ENCODE measurements at regions not wholly inside any gene's neighbourhood (a gene's known extent, or its start where the extent isn't known, plus 50 kb on each side); places are given as distances from the start of the nearest gene placed in this dataset.

DNA sequence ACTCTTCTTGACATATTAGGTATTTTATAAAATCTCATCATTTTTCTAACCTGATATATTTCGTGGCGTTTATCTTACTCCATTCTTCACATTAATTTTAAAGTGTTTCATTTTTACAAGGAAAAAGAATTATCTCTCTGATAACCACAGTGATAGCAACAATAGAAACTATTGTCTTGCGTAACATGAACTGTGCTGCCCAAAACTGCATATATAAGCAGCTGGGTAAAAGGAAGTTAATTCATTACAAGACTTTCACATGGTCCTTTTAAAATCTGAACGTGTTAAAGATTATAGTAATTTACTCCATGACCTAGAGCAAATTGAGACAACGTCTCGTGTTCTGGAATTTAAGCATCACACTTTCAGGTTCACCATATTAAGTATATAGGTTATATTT lies 210.4 kb upstream of the GRIA4 start:
- TF ChIP-seq, protein P1, sequence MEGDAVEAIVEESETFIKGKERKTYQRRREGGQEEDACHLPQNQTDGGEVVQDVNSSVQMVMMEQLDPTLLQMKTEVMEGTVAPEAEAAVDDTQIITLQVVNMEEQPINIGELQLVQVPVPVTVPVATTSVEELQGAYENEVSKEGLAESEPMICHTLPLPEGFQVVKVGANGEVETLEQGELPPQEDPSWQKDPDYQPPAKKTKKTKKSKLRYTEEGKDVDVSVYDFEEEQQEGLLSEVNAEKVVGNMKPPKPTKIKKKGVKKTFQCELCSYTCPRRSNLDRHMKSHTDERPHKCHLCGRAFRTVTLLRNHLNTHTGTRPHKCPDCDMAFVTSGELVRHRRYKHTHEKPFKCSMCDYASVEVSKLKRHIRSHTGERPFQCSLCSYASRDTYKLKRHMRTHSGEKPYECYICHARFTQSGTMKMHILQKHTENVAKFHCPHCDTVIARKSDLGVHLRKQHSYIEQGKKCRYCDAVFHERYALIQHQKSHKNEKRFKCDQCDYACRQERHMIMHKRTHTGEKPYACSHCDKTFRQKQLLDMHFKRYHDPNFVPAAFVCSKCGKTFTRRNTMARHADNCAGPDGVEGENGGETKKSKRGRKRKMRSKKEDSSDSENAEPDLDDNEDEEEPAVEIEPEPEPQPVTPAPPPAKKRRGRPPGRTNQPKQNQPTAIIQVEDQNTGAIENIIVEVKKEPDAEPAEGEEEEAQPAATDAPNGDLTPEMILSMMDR (IDR thresholded peaks at IDR 0.05; ENCODE audit: control extremely low read depth, extremely low read depth), result no peak
- DNase-seq (peak in 1 of 3 donors; percentile 10), ATAC-seq (ENCODE audit: insufficient read depth, low FRiP score) (no peak)
- no peaks in the 10 kb centered on the region for H3K4me1 ChIP-seq (ENCODE audit: control insufficient read depth in 5 of 5, insufficient read depth in 5 of 5, low read length in 5 of 5)
- H3K9me3 ChIP-seq (ENCODE audit: control insufficient read depth in 4 of 4, insufficient read depth in 3 of 4, low read length in 3 of 4), result no peaks in the 10 kb centered on the region
- H3K4me3 ChIP-seq, result no peak overlapping the region
- H3K36me3 ChIP-seq (ENCODE audit: control insufficient read depth in 4 of 4, insufficient read depth in 4 of 4, low read length in 4 of 4), result no peaks in the 10 kb centered on the region
- H3K27me3 ChIP-seq (ENCODE audit: control insufficient read depth in 3 of 3, insufficient read depth in 3 of 3, low read length in 2 of 3), result no peaks in the 10 kb centered on the region
- no peak overlapping the region for H3K27ac ChIP-seq (ENCODE audit: low read depth in 1 of 2, low read length in 1 of 2)
- WGBS, 2 donors, result 56 to 62% methylated on average over 6 of the region's 6 CpGs
- no peak overlapping the region for H3K9ac ChIP-seq (ENCODE audit: insufficient read depth in 1 of 2, low read length in 2 of 2)

DNA sequence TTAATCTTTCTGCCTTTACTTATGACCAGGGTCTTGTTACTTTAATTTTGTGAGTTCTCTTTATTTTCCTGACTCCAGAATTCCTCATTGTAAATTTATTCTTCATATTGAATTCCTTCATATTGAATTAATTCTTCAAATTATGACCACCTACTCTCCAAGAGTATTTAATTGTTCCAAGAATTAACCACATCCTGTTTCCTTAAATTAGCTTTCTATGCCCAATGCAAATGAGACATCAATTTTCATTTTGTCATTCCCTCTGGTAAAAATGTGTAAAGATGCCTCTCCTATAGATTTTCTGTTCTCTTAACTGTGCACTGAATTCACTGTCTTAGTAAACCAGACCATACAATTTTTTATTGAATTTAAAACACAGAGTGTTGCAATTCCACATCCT lies 211.2 kb upstream of the GRIA4 start:
- TF ChIP-seq, protein P1 (IDR thresholded peaks at IDR 0.05; ENCODE audit: control extremely low read depth, extremely low read depth), result no peak
- no peak for ATAC-seq (ENCODE audit: insufficient read depth, low FRiP score)
- Histone ChIP-seq H3K36me3 (ENCODE audit: control insufficient read depth in 4 of 4, insufficient read depth in 4 of 4, low read length in 4 of 4) (no peaks in the 10 kb centered on the region), H3K9ac (ENCODE audit: insufficient read depth in 1 of 2, low read length in 2 of 2) (no peak overlapping the region), H3K9me3 (ENCODE audit: control insufficient read depth in 4 of 4, insufficient read depth in 3 of 4, low read length in 3 of 4) (no peaks in the 10 kb centered on the region), H3K27me3 (ENCODE audit: control insufficient read depth in 3 of 3, insufficient read depth in 3 of 3, low read length in 2 of 3) (no peaks in the 10 kb centered on the region), H3K4me3 (no peak overlapping the region), H3K4me1 (ENCODE audit: control insufficient read depth in 5 of 5, insufficient read depth in 5 of 5, low read length in 5 of 5) (no peaks in the 10 kb centered on the region), H3K27ac (ENCODE audit: low read depth in 1 of 2, low read length in 1 of 2) (no peak overlapping the region)
- DNase-seq, result no peak

DNA sequence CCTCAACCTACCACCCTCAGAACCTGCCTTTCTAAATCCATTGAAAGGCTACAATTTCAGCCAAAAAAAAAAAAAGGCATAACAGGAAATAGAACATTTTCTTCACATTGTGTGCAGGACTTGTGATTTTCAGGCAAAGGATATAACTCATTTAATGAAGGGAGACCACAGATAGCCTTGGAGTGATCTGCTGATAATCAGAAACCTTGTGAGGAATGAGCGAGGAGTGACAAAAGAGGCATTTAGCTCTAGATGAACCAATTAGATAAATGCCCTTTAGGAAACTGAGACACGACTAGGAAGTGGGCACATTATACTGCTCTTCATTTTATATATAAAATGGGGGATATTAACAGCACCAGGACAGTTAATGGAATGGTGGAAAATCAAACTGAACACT lies 216.5 kb upstream of the GRIA4 start:
- Histone ChIP-seq H3K36me3 (ENCODE audit: control insufficient read depth in 4 of 4, insufficient read depth in 4 of 4, low read length in 4 of 4) (no peaks in the 10 kb centered on the region), H3K4me3 (no peak overlapping the region), H3K9me3 (ENCODE audit: control insufficient read depth in 4 of 4, insufficient read depth in 3 of 4, low read length in 3 of 4) (no peaks in the 10 kb centered on the region), H3K4me1 (ENCODE audit: control insufficient read depth in 5 of 5, insufficient read depth in 5 of 5, low read length in 5 of 5) (no peaks in the 10 kb centered on the region), H3K27me3 (ENCODE audit: control insufficient read depth in 3 of 3, insufficient read depth in 3 of 3, low read length in 2 of 3) (no peaks in the 10 kb centered on the region), H3K9ac (ENCODE audit: insufficient read depth in 1 of 2, low read length in 2 of 2) (no peak overlapping the region), H3K27ac (ENCODE audit: low read depth in 1 of 2, low read length in 1 of 2) (no peak overlapping the region)
- WGBS, 2 donors, result 87% methylated on average over 2 of the region's 2 CpGs
- TF ChIP-seq, protein P1 (IDR thresholded peaks at IDR 0.05; ENCODE audit: control extremely low read depth, extremely low read depth), result no peak
- ATAC-seq (ENCODE audit: insufficient read depth, low FRiP score) (no peak), DNase-seq (no peak)

DNA sequence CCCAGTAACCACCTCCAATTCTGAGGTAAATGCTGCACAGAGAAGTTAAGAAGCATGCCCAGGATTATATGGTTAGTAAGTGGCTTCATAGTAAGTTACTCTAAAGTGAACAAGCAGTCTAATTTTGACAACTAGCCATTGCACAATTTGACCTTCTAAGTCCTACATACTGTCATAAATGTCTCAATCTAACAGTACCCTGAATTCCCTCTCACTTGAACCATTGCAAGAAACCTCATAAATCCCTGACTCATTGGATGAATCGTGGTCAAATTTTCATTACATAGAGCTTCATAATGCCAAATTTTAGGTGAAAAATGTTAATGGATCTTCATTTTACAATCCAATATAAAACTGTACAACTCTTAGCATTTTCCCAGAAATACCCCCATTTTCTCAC lies 217.3 kb upstream of the GRIA4 start:
- Histone ChIP-seq H3K9me3 (ENCODE audit: control insufficient read depth in 4 of 4, insufficient read depth in 3 of 4, low read length in 3 of 4) (no peaks in the 10 kb centered on the region), H3K9ac (ENCODE audit: insufficient read depth in 1 of 2, low read length in 2 of 2) (no peak overlapping the region), H3K27me3 (ENCODE audit: control insufficient read depth in 3 of 3, insufficient read depth in 3 of 3, low read length in 2 of 3) (no peaks in the 10 kb centered on the region), H3K27ac (ENCODE audit: low read depth in 1 of 2, low read length in 1 of 2) (no peak overlapping the region), H3K4me3 (no peak overlapping the region), H3K36me3 (ENCODE audit: control insufficient read depth in 4 of 4, insufficient read depth in 4 of 4, low read length in 4 of 4) (no peaks in the 10 kb centered on the region), H3K4me1 (ENCODE audit: control insufficient read depth in 5 of 5, insufficient read depth in 5 of 5, low read length in 5 of 5) (no peaks in the 10 kb centered on the region)
- ATAC-seq (ENCODE audit: insufficient read depth, low FRiP score) (no peak), DNase-seq (no peak)
- WGBS, 2 donors, result 88 to 91% methylated on average over 1 of the region's 1 CpG
- TF ChIP-seq, protein P1 (IDR thresholded peaks at IDR 0.05; ENCODE audit: control extremely low read depth, extremely low read depth), result no peak

Measured in lung (tissue), 11 donors.